ENCODE measurements at regions not wholly inside any gene's neighbourhood (a gene's known extent, or its start where the extent isn't known, plus 50 kb on each side); places are given as distances from the start of the nearest gene placed in this dataset.

DNA sequence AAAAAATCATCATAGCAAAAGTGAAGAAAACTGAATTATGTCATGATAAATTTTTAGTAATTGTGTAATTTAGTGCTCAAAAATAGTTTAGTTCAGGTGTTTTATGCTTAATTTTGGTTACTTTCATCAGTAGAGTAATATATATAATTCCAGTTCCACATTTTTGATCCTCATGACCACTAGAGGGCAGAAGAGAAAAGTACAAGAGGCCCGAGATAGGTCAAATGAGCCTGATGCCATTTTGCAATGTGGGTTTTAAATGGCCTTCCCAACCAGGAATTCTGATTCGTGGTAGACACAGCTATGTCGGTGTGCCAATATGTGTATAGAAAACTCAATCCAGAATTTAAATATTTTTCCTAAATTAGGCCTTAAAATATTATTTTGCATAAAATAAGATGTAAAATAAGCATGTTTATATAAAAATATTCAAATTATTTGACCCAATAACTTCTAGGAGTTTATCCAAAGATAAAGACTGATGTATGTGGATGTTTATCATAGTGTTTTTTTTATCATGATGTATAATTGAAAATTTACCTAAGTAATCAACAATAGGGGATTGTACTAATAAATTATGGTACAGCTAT, 159.7 kb upstream of the RPS6KA2 start (continued):
- TF ChIP-seq, protein P1, sequence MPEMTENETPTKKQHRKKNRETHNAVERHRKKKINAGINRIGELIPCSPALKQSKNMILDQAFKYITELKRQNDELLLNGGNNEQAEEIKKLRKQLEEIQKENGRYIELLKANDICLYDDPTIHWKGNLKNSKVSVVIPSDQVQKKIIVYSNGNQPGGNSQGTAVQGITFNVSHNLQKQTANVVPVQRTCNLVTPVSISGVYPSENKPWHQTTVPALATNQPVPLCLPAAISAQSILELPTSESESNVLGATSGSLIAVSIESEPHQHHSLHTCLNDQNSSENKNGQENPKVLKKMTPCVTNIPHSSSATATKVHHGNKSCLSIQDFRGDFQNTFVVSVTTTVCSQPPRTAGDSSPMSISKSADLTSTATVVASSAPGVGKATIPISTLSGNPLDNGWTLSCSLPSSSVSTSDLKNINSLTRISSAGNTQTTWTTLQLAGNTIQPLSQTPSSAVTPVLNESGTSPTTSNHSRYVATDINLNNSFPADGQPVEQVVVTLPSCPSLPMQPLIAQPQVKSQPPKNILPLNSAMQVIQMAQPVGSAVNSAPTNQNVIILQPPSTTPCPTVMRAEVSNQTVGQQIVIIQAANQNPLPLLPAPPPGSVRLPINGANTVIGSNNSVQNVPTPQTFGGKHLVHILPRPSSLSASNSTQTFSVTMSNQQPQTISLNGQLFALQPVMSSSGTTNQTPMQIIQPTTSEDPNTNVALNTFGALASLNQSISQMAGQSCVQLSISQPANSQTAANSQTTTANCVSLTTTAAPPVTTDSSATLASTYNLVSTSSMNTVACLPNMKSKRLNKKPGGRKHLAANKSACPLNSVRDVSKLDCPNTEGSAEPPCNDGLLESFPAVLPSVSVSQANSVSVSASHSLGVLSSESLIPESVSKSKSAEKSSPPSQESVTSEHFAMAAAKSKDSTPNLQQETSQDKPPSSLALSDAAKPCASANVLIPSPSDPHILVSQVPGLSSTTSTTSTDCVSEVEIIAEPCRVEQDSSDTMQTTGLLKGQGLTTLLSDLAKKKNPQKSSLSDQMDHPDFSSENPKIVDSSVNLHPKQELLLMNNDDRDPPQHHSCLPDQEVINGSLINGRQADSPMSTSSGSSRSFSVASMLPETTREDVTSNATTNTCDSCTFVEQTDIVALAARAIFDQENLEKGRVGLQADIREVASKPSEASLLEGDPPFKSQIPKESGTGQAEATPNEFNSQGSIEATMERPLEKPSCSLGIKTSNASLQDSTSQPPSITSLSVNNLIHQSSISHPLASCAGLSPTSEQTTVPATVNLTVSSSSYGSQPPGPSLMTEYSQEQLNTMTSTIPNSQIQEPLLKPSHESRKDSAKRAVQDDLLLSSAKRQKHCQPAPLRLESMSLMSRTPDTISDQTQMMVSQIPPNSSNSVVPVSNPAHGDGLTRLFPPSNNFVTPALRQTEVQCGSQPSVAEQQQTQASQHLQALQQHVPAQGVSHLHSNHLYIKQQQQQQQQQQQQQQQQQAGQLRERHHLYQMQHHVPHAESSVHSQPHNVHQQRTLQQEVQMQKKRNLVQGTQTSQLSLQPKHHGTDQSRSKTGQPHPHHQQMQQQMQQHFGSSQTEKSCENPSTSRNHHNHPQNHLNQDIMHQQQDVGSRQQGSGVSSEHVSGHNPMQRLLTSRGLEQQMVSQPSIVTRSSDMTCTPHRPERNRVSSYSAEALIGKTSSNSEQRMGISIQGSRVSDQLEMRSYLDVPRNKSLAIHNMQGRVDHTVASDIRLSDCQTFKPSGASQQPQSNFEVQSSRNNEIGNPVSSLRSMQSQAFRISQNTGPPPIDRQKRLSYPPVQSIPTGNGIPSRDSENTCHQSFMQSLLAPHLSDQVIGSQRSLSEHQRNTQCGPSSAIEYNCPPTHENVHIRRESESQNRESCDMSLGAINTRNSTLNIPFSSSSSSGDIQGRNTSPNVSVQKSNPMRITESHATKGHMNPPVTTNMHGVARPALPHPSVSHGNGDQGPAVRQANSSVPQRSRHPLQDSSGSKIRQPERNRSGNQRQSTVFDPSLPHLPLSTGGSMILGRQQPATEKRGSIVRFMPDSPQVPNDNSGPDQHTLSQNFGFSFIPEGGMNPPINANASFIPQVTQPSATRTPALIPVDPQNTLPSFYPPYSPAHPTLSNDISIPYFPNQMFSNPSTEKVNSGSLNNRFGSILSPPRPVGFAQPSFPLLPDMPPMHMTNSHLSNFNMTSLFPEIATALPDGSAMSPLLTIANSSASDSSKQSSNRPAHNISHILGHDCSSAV (CRISPR knock-in tag; IDR thresholded peaks at IDR 0.05; ENCODE audit: borderline replicate concordance), result no peak
- TF ChIP-seq ZBTB21 (CRISPR knock-in tag; IDR thresholded peaks at IDR 0.05) (no peak), ATM (IDR thresholded peaks at IDR 0.05; ENCODE audit: borderline replicate concordance) (no peak), ZNF383 (CRISPR knock-in tag; IDR thresholded peaks at IDR 0.05; ENCODE audit: borderline replicate concordance) (no peak), MAF1 (CRISPR knock-in tag; IDR thresholded peaks at IDR 0.05; ENCODE audit: borderline replicate concordance) (no peak), ZNF329 (CRISPR knock-in tag; IDR thresholded peaks at IDR 0.05; ENCODE audit: low read depth) (no peak), ZNF883 (CRISPR knock-in tag; IDR thresholded peaks at IDR 0.05; ENCODE audit: not compliant biosample characterization) (no peak), GTF2F1 (IDR thresholded peaks at IDR 0.05; ENCODE audit: low read length) (no peak), GTF3A (CRISPR knock-in tag; conservative IDR thresholded peaks at IDR 0.05) (no peak), ZNF367 (CRISPR knock-in tag; IDR thresholded peaks at IDR 0.05; ENCODE audit: borderline replicate concordance) (no peak), ZNF713 (CRISPR knock-in tag; IDR thresholded peaks at IDR 0.05) (no peak), SAFB2 (CRISPR knock-in tag; IDR thresholded peaks at IDR 0.05; ENCODE audit: borderline replicate concordance, low read depth) (no peak), CBX5 (CRISPR knock-in tag; IDR thresholded peaks at IDR 0.05; ENCODE audit: borderline replicate concordance) (no peak), ZNF564 (CRISPR knock-in tag; IDR thresholded peaks at IDR 0.05) (no peak), MED8 (CRISPR knock-in tag; IDR thresholded peaks at IDR 0.05; ENCODE audit: insufficient replicate concordance) (no peak), HDAC1 (CRISPR knock-in tag; IDR thresholded peaks at IDR 0.05) (no peak), RCOR2 (CRISPR knock-in tag; IDR thresholded peaks at IDR 0.05) (no peak)
- TF ChIP-seq, protein P2, sequence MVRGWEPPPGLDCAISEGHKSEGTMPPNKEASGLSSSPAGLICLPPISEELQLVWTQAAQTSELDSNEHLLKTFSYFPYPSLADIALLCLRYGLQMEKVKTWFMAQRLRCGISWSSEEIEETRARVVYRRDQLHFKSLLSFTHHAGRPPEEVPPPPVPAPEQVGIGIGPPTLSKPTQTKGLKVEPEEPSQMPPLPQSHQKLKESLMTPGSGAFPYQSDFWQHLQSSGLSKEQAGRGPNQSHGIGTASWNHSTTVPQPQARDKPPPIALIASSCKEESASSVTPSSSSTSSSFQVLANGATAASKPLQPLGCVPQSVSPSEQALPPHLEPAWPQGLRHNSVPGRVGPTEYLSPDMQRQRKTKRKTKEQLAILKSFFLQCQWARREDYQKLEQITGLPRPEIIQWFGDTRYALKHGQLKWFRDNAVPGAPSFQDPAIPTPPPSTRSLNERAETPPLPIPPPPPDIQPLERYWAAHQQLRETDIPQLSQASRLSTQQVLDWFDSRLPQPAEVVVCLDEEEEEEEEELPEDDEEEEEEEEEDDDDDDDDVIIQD (CRISPR knock-in tag; IDR thresholded peaks at IDR 0.05; ENCODE audit: low read depth), result 0 out of 2 replicates have a peak, but pooled peaks have one; percentile 42
- TF ChIP-seq, protein P3, sequence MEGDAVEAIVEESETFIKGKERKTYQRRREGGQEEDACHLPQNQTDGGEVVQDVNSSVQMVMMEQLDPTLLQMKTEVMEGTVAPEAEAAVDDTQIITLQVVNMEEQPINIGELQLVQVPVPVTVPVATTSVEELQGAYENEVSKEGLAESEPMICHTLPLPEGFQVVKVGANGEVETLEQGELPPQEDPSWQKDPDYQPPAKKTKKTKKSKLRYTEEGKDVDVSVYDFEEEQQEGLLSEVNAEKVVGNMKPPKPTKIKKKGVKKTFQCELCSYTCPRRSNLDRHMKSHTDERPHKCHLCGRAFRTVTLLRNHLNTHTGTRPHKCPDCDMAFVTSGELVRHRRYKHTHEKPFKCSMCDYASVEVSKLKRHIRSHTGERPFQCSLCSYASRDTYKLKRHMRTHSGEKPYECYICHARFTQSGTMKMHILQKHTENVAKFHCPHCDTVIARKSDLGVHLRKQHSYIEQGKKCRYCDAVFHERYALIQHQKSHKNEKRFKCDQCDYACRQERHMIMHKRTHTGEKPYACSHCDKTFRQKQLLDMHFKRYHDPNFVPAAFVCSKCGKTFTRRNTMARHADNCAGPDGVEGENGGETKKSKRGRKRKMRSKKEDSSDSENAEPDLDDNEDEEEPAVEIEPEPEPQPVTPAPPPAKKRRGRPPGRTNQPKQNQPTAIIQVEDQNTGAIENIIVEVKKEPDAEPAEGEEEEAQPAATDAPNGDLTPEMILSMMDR (CRISPR knock-in tag; IDR thresholded peaks at IDR 0.05), result peak; percentile 74
- TF ChIP-seq, protein P4, sequence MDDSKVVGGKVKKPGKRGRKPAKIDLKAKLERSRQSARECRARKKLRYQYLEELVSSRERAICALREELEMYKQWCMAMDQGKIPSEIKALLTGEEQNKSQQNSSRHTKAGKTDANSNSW (CRISPR knock-in tag; IDR thresholded peaks at IDR 0.05; ENCODE audit: borderline replicate concordance), result no peak

Data from HepG2 (cell line).